A549 (cell line): ENCODE measurements at regions not wholly inside any gene's neighbourhood (a gene's known extent, or its start where the extent isn't known, plus 50 kb on each side); places are given as distances from the start of the nearest gene placed in this dataset.

Experiments
- ATAC-seq, 2 experiments: fragments of 200-7000 bp in 1 of 2; fragments of >200 bp in 1 of 2; cut with Nextera tagmentation in 1 of 2; cut with Tn5 transposase in 1 of 2; 3 replicates each; pipeline versions ENCODE4 v1.8.0 to v1.9.1; 2018 to 2020; ENCODE audit warnings: mild to moderate bottlenecking in 1 of 2, moderate library complexity in 1 of 2
- CTCF ChIA-PET: fragments of 300-600 bp; sonication (Branson Sonifier 250); formaldehyde crosslinking; extraction: SDS; loops from one replicate; lab custom pipeline; 2021; ENCODE audit warnings: antibody characterized with exemption, inconsistent platforms; lab: Yijun Ruan, JAX
- POLR2A ChIA-PET: fragments of 350-600 bp; formaldehyde crosslinking; extraction: SDS; loops from one replicate; lab custom pipeline; 2021; ENCODE audit warnings: antibody characterized with exemption, inconsistent platforms; lab: Yijun Ruan, JAX
- DNase-seq, 2 experiments: peaks; one replicate each; pipeline versions ENCODE4 v3.0.0 to v3.0.0-alpha.2; 2011 to 2016; ENCODE audit warnings: low read depth in 1 of 2, low spot score in 1 of 2
- FAIRE-seq: peaks from 2 replicates; lab custom pipeline; 2011; peaks lifted over from hg19 to GRCh38; lab: Jason Lieb, UNC
- H3K27ac ChIP-seq, 2 experiments: fragments of >200 bp; sonication (Bioruptor Twin); formaldehyde crosslinking; 3 replicates each; pipeline ENCODE4 v1.5.1; 2016 to 2017
- H3K4me1 ChIP-seq: fragments of >200 bp; sonication (Bioruptor Twin); formaldehyde crosslinking; 3 replicates; pipeline ENCODE4 v1.6.1; 2016
- H3K4me2 ChIP-seq: fragments of >200 bp; sonication (Bioruptor Twin); formaldehyde crosslinking; 3 replicates; pipeline ENCODE4 v1.6.1; 2016
- H3K4me3 ChIP-seq: fragments of >200 bp; sonication (Bioruptor Twin); formaldehyde crosslinking; 3 replicates; pipeline ENCODE4 v1.5.1; 2016
- H3K9me3 ChIP-seq: fragments of >200 bp; sonication (Bioruptor Twin); formaldehyde crosslinking; 3 replicates; pipeline ENCODE4 v1.6.1; 2016
- BHLHE40 ChIP-seq: IDR thresholded peaks from 2 replicates; pipeline ENCODE4 v1.6.1; 2012; ENCODE audit warnings: low read depth, low read length, inconsistent platforms
- CBX2 ChIP-seq: fragments of 200-600 bp; sonication (generic); IDR thresholded peaks from 2 replicates; pipeline ENCODE4 v1.6.1; 2016; ENCODE audit warnings: low read depth, mild to moderate bottlenecking, borderline replicate concordance
- E2F6 ChIP-seq: IDR thresholded peaks from 2 replicates; pipeline ENCODE4 v1.6.1; 2012; ENCODE audit warnings: low read depth, borderline replicate concordance
- EHF ChIP-seq: fragments of 250-450 bp; sonication (Bioruptor Pico); IDR thresholded peaks from 2 replicates; pipeline ENCODE4 v1.5.0; 2020; ENCODE audit warnings: mild to moderate bottlenecking
- EHMT2 ChIP-seq: fragments of 200-600 bp; sonication (generic); IDR thresholded peaks from 2 replicates; pipeline ENCODE4 v1.6.1; 2016; ENCODE audit warnings: antibody characterized with exemption, low read depth, mild to moderate bottlenecking, moderate library complexity
- HOXA7 ChIP-seq: fragments of 250-450 bp; sonication (Bioruptor Pico); IDR thresholded peaks from 2 replicates; pipeline ENCODE4 v1.5.0; 2020; ENCODE audit warnings: mild to moderate bottlenecking, moderate library complexity
- HOXB5 ChIP-seq: fragments of 250-450 bp; sonication (Bioruptor Pico); IDR thresholded peaks from 2 replicates; pipeline ENCODE4 v1.5.0; 2020; ENCODE audit warnings: mild to moderate bottlenecking, moderate library complexity
- JUNB ChIP-seq: fragments of >200 bp; sonication (Bioruptor Twin); formaldehyde crosslinking; IDR thresholded peaks from 2 replicates; pipeline ENCODE4 v1.6.1; 2016
- KDM1A ChIP-seq: fragments of 200-600 bp; sonication (generic); IDR thresholded peaks from 2 replicates; pipeline ENCODE4 v1.6.1; 2016; ENCODE audit warnings: low read depth, mild to moderate bottlenecking
- NR3C1 ChIP-seq: fragments of >200 bp; sonication (Bioruptor Twin); formaldehyde crosslinking; IDR thresholded peaks from 3 replicates; pipeline ENCODE4 v1.6.1; 2017
- PBX3 ChIP-seq: IDR thresholded peaks from 2 replicates; pipeline ENCODE4 v1.6.1; 2012
- PHF8 ChIP-seq: fragments of 200-600 bp; sonication (generic); IDR thresholded peaks from 2 replicates; pipeline ENCODE4 v1.6.1; 2016; ENCODE audit warnings: low read depth, mild to moderate bottlenecking, antibody characterized with exemption, moderate library complexity, borderline replicate concordance
- RNF2 ChIP-seq: fragments of 200-600 bp; sonication (generic); IDR thresholded peaks from 2 replicates; pipeline ENCODE4 v1.6.1; 2016; ENCODE audit warnings: low read depth, mild to moderate bottlenecking, antibody characterized with exemption, moderate library complexity, borderline replicate concordance
- SMC3 ChIP-seq: fragments of >200 bp; sonication (Bioruptor Twin); formaldehyde crosslinking; IDR thresholded peaks from 3 replicates; pipeline ENCODE4 v1.6.1; 2018; ENCODE audit warnings: inconsistent platforms
- TFCP2L1 ChIP-seq: fragments of 250-450 bp; sonication (Bioruptor Pico); IDR thresholded peaks from 2 replicates; pipeline ENCODE4 v1.5.0; 2021; ENCODE audit warnings: mild to moderate bottlenecking
- TP53 ChIP-seq: fragments of 250-450 bp; sonication (Bioruptor Pico); IDR thresholded peaks from 2 replicates; pipeline ENCODE4 v1.5.0; 2021; ENCODE audit warnings: mild to moderate bottlenecking, moderate library complexity
- ZC3H11A ChIP-seq: fragments of 450-650 bp; IDR thresholded peaks from 2 replicates; pipeline ENCODE4 v1.6.1; 2014; ENCODE audit warnings: antibody characterized with exemption, mild to moderate bottlenecking
- WGBS: methylation state at CpG from one replicate; pipeline ENCODE4 v1.1.6; 2017; ENCODE audit errors: missing lambda C conversion rate; 5-methylcytosine and 5-hydroxymethylcytosine counted together
- TF ChIP-seq, protein P1 (sequence below): fragments of 450-650 bp; IDR thresholded peaks from 2 replicates; pipeline ENCODE4 v1.6.1; 2014; ENCODE audit warnings: antibody characterized with exemption
- TF ChIP-seq, protein P2 (sequence below): fragments of >200 bp; sonication (Bioruptor Twin); formaldehyde crosslinking; IDR thresholded peaks from 2 replicates; pipeline ENCODE4 v1.6.1; 2016

DNA sequence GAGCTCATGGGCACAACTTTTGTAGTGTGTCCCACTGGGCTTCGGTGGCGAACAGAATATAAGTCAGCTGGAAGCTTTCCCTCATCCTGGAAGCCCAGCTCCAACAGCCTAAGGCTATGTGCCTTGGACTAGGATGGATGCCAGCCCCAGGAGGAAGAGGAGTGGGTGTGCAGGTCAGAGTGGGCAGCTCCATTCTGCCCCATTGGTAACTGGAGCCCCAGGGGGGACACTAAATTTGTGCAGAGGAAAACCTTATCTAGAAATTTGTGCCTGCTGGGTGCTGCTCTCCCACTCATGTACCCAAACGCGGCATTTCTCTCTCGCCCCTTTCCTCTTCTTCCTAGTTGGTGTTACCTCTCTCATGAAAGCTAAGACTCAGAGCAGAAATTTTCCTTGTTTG lies 253.9 kb upstream of the MAN1A1 start:
- POLR2A ChIA-PET: no interaction called here
- no peak for DNase-seq
- Histone ChIP-seq H3K4me3 (no peak overlapping the region), H3K4me1 (no peaks in the 10 kb centered on the region), H3K9me3 (no peaks in the 10 kb centered on the region), H3K27ac (no peak overlapping the region), H3K4me2 (no peak overlapping the region)
- whole genome bisulfite sequencing: 63% methylated on average over 3 of the region's 5 CpGs
- CTCF ChIA-PET: interaction anchor here (1.0 kb wide), 1 partner anchor 33 kb away, joined by 3 read pairs; no protein-coding TSS in a partner anchor
- no peak for ATAC-seq
- TF ChIP-seq JUNB (no peak), SMC3 (no peak)
- FAIRE-seq: no peak

DNA sequence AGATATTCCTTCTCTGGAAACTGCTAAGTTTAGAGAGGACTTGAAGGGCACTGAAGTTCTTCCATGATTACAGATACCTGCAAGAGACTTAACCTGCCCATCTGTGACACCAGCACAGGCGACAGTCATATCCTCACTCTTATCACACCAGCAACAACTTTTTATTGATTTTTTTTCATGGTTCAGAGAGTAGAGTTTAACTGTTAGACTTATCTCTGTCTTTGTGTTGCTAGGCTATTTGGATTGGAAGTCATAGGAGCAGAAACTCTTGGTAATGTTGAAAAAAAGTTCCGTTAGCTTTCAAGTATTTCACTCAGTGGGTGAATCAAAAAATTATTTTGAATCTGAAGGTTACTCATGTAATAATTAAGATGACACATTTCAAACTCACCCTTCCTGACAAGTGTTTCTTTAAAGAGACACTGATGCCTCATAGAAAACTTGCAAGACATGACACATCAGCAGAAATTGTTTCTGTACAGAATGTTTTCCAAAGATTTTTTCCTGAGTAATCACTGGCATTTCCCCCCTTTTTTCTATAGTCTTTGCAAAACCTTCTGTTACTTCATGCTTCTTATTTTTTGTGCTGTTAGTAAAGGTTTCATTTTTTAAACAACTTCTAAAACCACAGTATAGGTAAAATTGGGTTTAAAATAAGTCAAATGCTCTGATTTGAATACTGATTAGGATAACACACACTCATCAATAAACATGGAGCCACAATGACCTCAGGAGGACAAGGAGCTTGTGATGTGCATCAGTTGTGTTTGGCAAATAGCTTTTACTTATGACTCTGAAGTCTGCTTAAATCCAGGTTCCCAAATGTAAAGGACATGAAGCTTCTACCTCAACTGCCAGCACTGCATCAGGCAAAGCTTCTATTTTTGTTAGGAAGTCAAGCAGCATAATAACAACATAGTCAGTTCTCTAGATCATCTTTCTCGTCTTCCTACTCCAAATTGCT lies 252.9 kb upstream of the MAN1A1 start:
- H3K4me3 ChIP-seq: no peak overlapping the region
- H3K27ac ChIP-seq: no peak overlapping the region
- DNase-seq (no peak), FAIRE-seq (no peak), ATAC-seq (no peak)
- TF ChIP-seq ZC3H11A (no peak), TP53 (CRISPR knock-in tag) (no peak), PHF8 (no peak), EHF (CRISPR knock-in tag) (no peak), PBX3 (no peak), TFCP2L1 (CRISPR knock-in tag) (no peak), RNF2 (no peak)
- TF ChIP-seq, protein P1, sequence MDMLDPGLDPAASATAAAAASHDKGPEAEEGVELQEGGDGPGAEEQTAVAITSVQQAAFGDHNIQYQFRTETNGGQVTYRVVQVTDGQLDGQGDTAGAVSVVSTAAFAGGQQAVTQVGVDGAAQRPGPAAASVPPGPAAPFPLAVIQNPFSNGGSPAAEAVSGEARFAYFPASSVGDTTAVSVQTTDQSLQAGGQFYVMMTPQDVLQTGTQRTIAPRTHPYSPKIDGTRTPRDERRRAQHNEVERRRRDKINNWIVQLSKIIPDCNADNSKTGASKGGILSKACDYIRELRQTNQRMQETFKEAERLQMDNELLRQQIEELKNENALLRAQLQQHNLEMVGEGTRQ: no peak
- TF ChIP-seq, protein P2, sequence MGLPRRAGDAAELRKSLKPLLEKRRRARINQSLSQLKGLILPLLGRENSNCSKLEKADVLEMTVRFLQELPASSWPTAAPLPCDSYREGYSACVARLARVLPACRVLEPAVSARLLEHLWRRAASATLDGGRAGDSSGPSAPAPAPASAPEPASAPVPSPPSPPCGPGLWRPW: no peak
- ChIA-PET CTCF (interaction anchor here (1.0 kb wide), 1 partner anchor 32 kb away, joined by 3 read pairs; no protein-coding TSS in a partner anchor), POLR2A (no interaction called here)
- WGBS: 9% methylated on average over 3 of the region's 3 CpGs
- no peaks in the 10 kb centered on the region for H3K9me3 ChIP-seq
- H3K4me2 ChIP-seq: no peak overlapping the region
- H3K4me1 ChIP-seq: no peaks in the 10 kb centered on the region

DNA sequence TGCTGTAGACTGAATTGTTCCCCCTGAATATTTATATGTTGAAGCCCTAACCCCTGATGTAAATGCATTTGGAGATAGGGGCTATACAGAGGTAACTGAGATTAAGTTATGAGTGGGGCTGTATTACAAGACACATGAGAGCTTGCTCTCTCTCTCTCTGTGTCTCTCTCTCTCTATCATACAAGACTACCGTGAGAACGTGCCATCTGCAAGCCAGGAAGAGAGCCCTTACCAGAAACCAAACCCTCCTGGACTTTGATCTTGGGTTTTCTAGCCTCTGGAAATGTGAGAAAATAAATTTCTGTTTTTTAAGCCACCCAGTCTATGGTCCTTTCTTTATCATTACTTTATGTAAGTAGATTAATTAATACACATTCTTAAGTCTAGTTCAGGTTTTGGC lies 249.3 kb upstream of the MAN1A1 start:
- POLR2A ChIA-PET: no interaction called here
- FAIRE-seq (no peak), DNase-seq (no peak), ATAC-seq (no peak)
- no peak overlapping the region for H3K4me3 ChIP-seq
- H3K4me1 ChIP-seq: no peaks in the 10 kb centered on the region
- no peaks in the 10 kb centered on the region for H3K9me3 ChIP-seq
- H3K4me2 ChIP-seq: no peak overlapping the region
- CTCF ChIA-PET: no interaction called here
- WGBS: 0% methylated on average over 2 of the region's 2 CpGs
- no peak overlapping the region for H3K27ac ChIP-seq
- TF ChIP-seq KDM1A: no peak
- TF ChIP-seq TP53 (CRISPR knock-in tag): no peak
- TF ChIP-seq JUNB: no peak
- TF ChIP-seq E2F6: no peak
- no peak for TF ChIP-seq PBX3
- no peak for TF ChIP-seq HOXA7 (CRISPR knock-in tag)
- TF ChIP-seq SMC3: no peak
- no peak for TF ChIP-seq NR3C1
- TF ChIP-seq HOXB5 (CRISPR knock-in tag): no peak
- TF ChIP-seq, protein P1: no peak
- no peak for TF ChIP-seq TFCP2L1 (CRISPR knock-in tag)
- TF ChIP-seq, protein P2: no peak
- TF ChIP-seq CBX2: no peak
- no peak for TF ChIP-seq EHMT2
- TF ChIP-seq BHLHE40: no peak
